DMS79 treated with DMSO at 0.1 percent for 48 hours (cell line): ENCODE measurements at regions not wholly inside any gene's neighbourhood (a gene's known extent, or its start where the extent isn't known, plus 50 kb on each side); places are given as distances from the start of the nearest gene placed in this dataset.
A peak's percentile ranks its signal among the peaks of the same experiment; 100 is the strongest.

ENCODE experiments used
- DNase-seq: peaks from one replicate; lab custom pipeline; 2025; lab: John Stamatoyannopoulos, UW

- DNase-seq: peak; percentile 44
Measured at GRCh38 chr20:39875492-39876110, 813.4 kb downstream of the MAFB start.

- DNase-seq: peak; percentile 19
Measured at GRCh38 chr20:39874049-39874893, 814.8 kb downstream of the MAFB start.

GRCh38 chr20:39873286-39873685 is 815.8 kb downstream of the MAFB start:
- peak; percentile 88 for DNase-seq

- no peak for DNase-seq
Measured at GRCh38 chr20:39871013-39871412, 818.0 kb downstream of the MAFB start.

- no peak for DNase-seq
Measured at GRCh38 chr20:39865446-39865845, 823.6 kb downstream of the MAFB start.

GRCh38 chr20:39862470-39862891 is 826.6 kb downstream of the MAFB start:
- no peak for DNase-seq

GRCh38 chr20:39861381-39861780 is 827.7 kb downstream of the MAFB start:
- DNase-seq: peak; percentile 67

- DNase-seq: no peak
Measured at GRCh38 chr20:39857835-39858234, 831.2 kb downstream of the MAFB start.

GRCh38 chr20:39857187-39857586 is 831.8 kb downstream of the MAFB start:
- DNase-seq: no peak

GRCh38 chr20:39855799-39856198 is 833.2 kb downstream of the MAFB start:
- no peak for DNase-seq

- no peak for DNase-seq
Measured at GRCh38 chr20:39855056-39855455, 834.0 kb downstream of the MAFB start.

GRCh38 chr20:39853636-39854035 is 835.4 kb downstream of the MAFB start:
- no peak for DNase-seq

GRCh38 chr20:39853050-39853449 is 836.0 kb downstream of the MAFB start:
- no peak for DNase-seq

- DNase-seq: no peak
Measured at GRCh38 chr20:39851459-39851858, 837.6 kb downstream of the MAFB start.

- DNase-seq: no peak
Measured at GRCh38 chr20:39850821-39851330, 838.2 kb downstream of the MAFB start.

- no peak for DNase-seq
Measured at GRCh38 chr20:39850246-39850645, 838.8 kb downstream of the MAFB start.

- no peak for DNase-seq
Measured at GRCh38 chr20:39849664-39850063, 839.4 kb downstream of the MAFB start.

GRCh38 chr20:39849171-39849570 is 839.9 kb downstream of the MAFB start:
- no peak for DNase-seq

- DNase-seq: no peak
Measured at GRCh38 chr20:39839399-39840119, 849.5 kb downstream of the MAFB start.

GRCh38 chr20:39837561-39837960 is 851.5 kb downstream of the MAFB start:
- no peak for DNase-seq

- no peak for DNase-seq
Measured at GRCh38 chr20:39835130-39835842, 853.8 kb downstream of the MAFB start.

GRCh38 chr20:39830903-39831302 is 858.1 kb downstream of the MAFB start:
- no peak for DNase-seq
